ENCODE measurements at regions not wholly inside any gene's neighbourhood (a gene's known extent, or its start where the extent isn't known, plus 50 kb on each side); places are given as distances from the start of the nearest gene placed in this dataset.
A peak's percentile ranks its signal among the peaks of the same experiment; 100 is the strongest.

- TF ChIP-seq CTCF (CRISPR knock-in tag; IDR thresholded peaks at IDR 0.05) = no peak
- peak in 1 of 2 experiments; percentile 45; a peak in 1 of 4 replicates for TF ChIP-seq MAFK (conservative IDR thresholded peaks at IDR 0.05 in 1 of 2, IDR thresholded peaks at IDR 0.05 in 1 of 2; ENCODE audit: low read length in 2 of 2)
Observed at GRCh38 chr3:22236490-22237270, 485.7 kb upstream of the ZNF385D start (continued).

- H3K9ac ChIP-seq (ENCODE audit: insufficient read depth, low read depth, low read length) = no peak overlapping the region
Observed at GRCh38 chr3:22239011-22239410, 488.0 kb upstream of the ZNF385D start.

GRCh38 chr3:22241110-22241509 lies 490.1 kb upstream of the ZNF385D start:
- CTCF ChIA-PET (ENCODE audit: low intra/inter-chr PET ratio, low total read pairs) = no interaction called here
- H4K20me1 ChIP-seq (ENCODE audit: insufficient read depth, low read length) = no peaks in the 10 kb centered on the region
- H2AFZ ChIP-seq (ENCODE audit: low read length) = no peak overlapping the region
- in situ Hi-C loops (cut with HindIII; ENCODE audit: extremely low pct_ligation_motif_present, low pct_unique_long_range_greater_than_20kb) (no loop called here), intact Hi-C loops (cut with micrococcal nuclease; ENCODE audit: unreplicated experiment) (no loop called here)
- ATAC-seq (no peak), FAIRE-seq (no peak), DNase-seq (ENCODE audit: low spot score) (no peak)
- no peaks in the 10 kb centered on the region for H3K4me1 ChIP-seq (ENCODE audit: insufficient read depth, low read length)
- no peaks in the 10 kb centered on the region for H3K36me3 ChIP-seq (replicated peaks in 1 of 2; ENCODE audit: control insufficient read depth in 1 of 2, insufficient read depth in 2 of 2, low read length in 2 of 2)
- no TSS peak for BruUV-seq (replicated peaks)
- no peak overlapping the region for H3K27ac ChIP-seq (ENCODE audit: extremely low read length, insufficient read depth, low read length)
- H3K9me3 ChIP-seq (ENCODE audit: low read length) = no peaks in the 10 kb centered on the region
- H3K27me3 ChIP-seq (ENCODE audit: control insufficient read depth in 1 of 2, insufficient read depth in 2 of 2, low read length in 2 of 2) = no peaks in the 10 kb centered on the region
- H3K4me3 ChIP-seq (replicated peaks in 1 of 3; ENCODE audit: insufficient read depth in 1 of 3, low read depth in 2 of 3, low read length in 3 of 3) = no peak overlapping the region
- POLR2A ChIA-PET = no interaction called here
- no peak overlapping the region for H3K4me2 ChIP-seq (ENCODE audit: low read depth, low read length)
- 0% methylated on average over 2 of the region's 2 CpGs for WGBS (ENCODE audit: low lambda C conversion rate)
- H3K79me2 ChIP-seq (ENCODE audit: insufficient read depth, low read length) = no peaks in the 10 kb centered on the region
- no peak overlapping the region for H3K9ac ChIP-seq (ENCODE audit: insufficient read depth, low read depth, low read length)
- TF ChIP-seq ZKSCAN8 (CRISPR knock-in tag; IDR thresholded peaks at IDR 0.05; ENCODE audit: borderline replicate concordance) (no peak), TSC22D2 (CRISPR knock-in tag; IDR thresholded peaks at IDR 0.05; ENCODE audit: borderline replicate concordance) (no peak), STAT6 (CRISPR knock-in tag; IDR thresholded peaks at IDR 0.05; ENCODE audit: borderline replicate concordance) (no peak), GMEB2 (CRISPR knock-in tag; IDR thresholded peaks at IDR 0.05; ENCODE audit: low read depth) (no peak), HES4 (CRISPR knock-in tag; IDR thresholded peaks at IDR 0.05; ENCODE audit: borderline replicate concordance) (no peak), TRIM24 (CRISPR knock-in tag; IDR thresholded peaks at IDR 0.05) (no peak), MAX (IDR thresholded peaks at IDR 0.05) (no peak)

More at GRCh38 chr3:22239011-22239410, 488.0 kb upstream of the ZNF385D start:
- no TSS peak for BruUV-seq (replicated peaks)
- no peak overlapping the region for H2AFZ ChIP-seq (ENCODE audit: low read length)
- in situ Hi-C loops (cut with HindIII; ENCODE audit: extremely low pct_ligation_motif_present, low pct_unique_long_range_greater_than_20kb) (no loop called here), intact Hi-C loops (cut with micrococcal nuclease; ENCODE audit: unreplicated experiment) (no loop called here)
- ATAC-seq (no peak), DNase-seq (ENCODE audit: low spot score) (no peak), FAIRE-seq (no peak)
- ChIA-PET CTCF (ENCODE audit: low intra/inter-chr PET ratio, low total read pairs) (no interaction called here), POLR2A (no interaction called here)
- WGBS (ENCODE audit: low lambda C conversion rate) = 3% methylated on average over 4 of the region's 4 CpGs
- no peak overlapping the region for H3K27ac ChIP-seq (ENCODE audit: extremely low read length, insufficient read depth, low read length)
- H3K4me1 ChIP-seq (ENCODE audit: insufficient read depth, low read length) = no peaks in the 10 kb centered on the region
- H4K20me1 ChIP-seq (ENCODE audit: insufficient read depth, low read length) = no peaks in the 10 kb centered on the region
- H3K4me2 ChIP-seq (ENCODE audit: low read depth, low read length) = no peak overlapping the region
- no peak for TF ChIP-seq ZNF451 (CRISPR knock-in tag; IDR thresholded peaks at IDR 0.05)
- no peak overlapping the region for H3K4me3 ChIP-seq (replicated peaks in 1 of 3; ENCODE audit: insufficient read depth in 1 of 3, low read depth in 2 of 3, low read length in 3 of 3)
- no peaks in the 10 kb centered on the region for H3K9me3 ChIP-seq (ENCODE audit: low read length)
- H3K79me2 ChIP-seq (ENCODE audit: insufficient read depth, low read length) = no peaks in the 10 kb centered on the region
- H3K36me3 ChIP-seq (replicated peaks in 1 of 2; ENCODE audit: control insufficient read depth in 1 of 2, insufficient read depth in 2 of 2, low read length in 2 of 2) = no peaks in the 10 kb centered on the region
- no peaks in the 10 kb centered on the region for H3K27me3 ChIP-seq (ENCODE audit: control insufficient read depth in 1 of 2, insufficient read depth in 2 of 2, low read length in 2 of 2)

Measured in HepG2 (cell line).